PC-3 (cell line): ENCODE measurements at regions not wholly inside any gene's neighbourhood (a gene's known extent, or its start where the extent isn't known, plus 50 kb on each side); places are given as distances from the start of the nearest gene placed in this dataset.

Experiments used
- ATAC-seq: fragments of 200-7000 bp; cut with Tn5 transposase; 2 replicates; pipeline ENCODE4 v1.9.1; 2020; ENCODE audit warnings: mild to moderate bottlenecking, moderate library complexity
- BruUV-seq: library from RNA; stranded (reverse); fragments of 400-500 nt; replicated peaks from 2 replicates; lab custom pipeline; 2021; lab: Mats Ljungman, UMichigan
- CTCF ChIA-PET: fragments of 300-600 bp; sonication (Branson Sonifier 250); formaldehyde crosslinking; loops from one replicate; lab custom pipeline; 2022; ENCODE audit warnings: antibody characterized with exemption; lab: Charles Lee
- POLR2A ChIA-PET: fragments of 300-600 bp; sonication (Branson Sonifier 250); formaldehyde crosslinking; loops from one replicate; lab custom pipeline; 2022; ENCODE audit warnings: antibody characterized with exemption; ENCODE audit not compliant: unreplicated experiment; lab: Charles Lee
- DNase-seq: peaks from one replicate; pipeline ENCODE4 v3.0.0-alpha.2; 2015
- H2AFZ ChIP-seq: fragments of 300-600 bp; sonication (generic); 2 replicates; pipeline ENCODE4 v1.6.0; 2016; ENCODE audit warnings: antibody characterized with exemption, low read length
- H3F3A ChIP-seq: fragments of 300-600 bp; sonication (generic); one replicate; pipeline ENCODE4 v1.6.0; 2017; ENCODE audit warnings: antibody characterized with exemption, low read length, control low read depth, mild to moderate bottlenecking; ENCODE audit not compliant: unreplicated experiment
- H3K27ac ChIP-seq: fragments of 300-600 bp; sonication (generic); 2 replicates; pipeline ENCODE4 v1.5.1; 2016; ENCODE audit warnings: mild to moderate bottlenecking, low read length
- H3K27me3 ChIP-seq: fragments of 300-600 bp; sonication (generic); 2 replicates; pipeline ENCODE4 v1.6.1; 2016; ENCODE audit warnings: low read length, mixed read lengths
- H3K36me3 ChIP-seq: fragments of 300-600 bp; sonication (generic); 2 replicates; pipeline ENCODE4 v1.6.1; 2016; ENCODE audit warnings: low read depth, mixed run types, low read length, mixed read lengths
- H3K4me1 ChIP-seq: fragments of 300-600 bp; sonication (generic); 2 replicates; pipeline ENCODE4 v1.5.1; 2016; ENCODE audit warnings: low read length; ENCODE audit not compliant: insufficient read depth
- H3K4me2 ChIP-seq: fragments of 300-600 bp; sonication (generic); 2 replicates; pipeline ENCODE4 v1.6.0; 2016; ENCODE audit warnings: low read length
- H3K4me3 ChIP-seq: fragments of 300-600 bp; sonication (generic); 2 replicates; pipeline ENCODE4 v1.5.1; 2016; ENCODE audit warnings: mild to moderate bottlenecking, low read length, mixed read lengths
- H3K79me2 ChIP-seq: fragments of 300-600 bp; sonication (generic); 2 replicates; pipeline ENCODE4 v1.6.1; 2017; ENCODE audit warnings: low read length, mixed read lengths
- H3K9ac ChIP-seq: fragments of 300-600 bp; sonication (generic); 2 replicates; pipeline ENCODE4 v1.6.0; 2016; ENCODE audit warnings: mild to moderate bottlenecking, low read length
- H3K9me2 ChIP-seq: fragments of 300-600 bp; sonication (generic); replicated peaks from 2 replicates; pipeline ENCODE4 v1.6.1; 2016; ENCODE audit warnings: mixed run types, low read length, mixed read lengths
- H3K9me3 ChIP-seq: fragments of 300-600 bp; sonication (generic); 2 replicates; pipeline ENCODE4 v1.6.1; 2016; ENCODE audit warnings: low read length, mixed read lengths
- H4K20me1 ChIP-seq: fragments of 300-600 bp; sonication (generic); 2 replicates; pipeline ENCODE4 v1.6.1; 2016; ENCODE audit warnings: low read length, mixed read lengths
- EZH2 ChIP-seq: fragments of 300-600 bp; sonication (generic); IDR thresholded peaks from one replicate; pipeline ENCODE4 v1.6.1; 2017; ENCODE audit warnings: antibody characterized with exemption, mild to moderate bottlenecking, low read length; ENCODE audit not compliant: unreplicated experiment
- EZH2phosphoT487 ChIP-seq: fragments of 300-600 bp; sonication (generic); IDR thresholded peaks from 2 replicates; pipeline ENCODE4 v1.6.1; 2018; ENCODE audit warnings: mild to moderate bottlenecking, antibody characterized with exemption, low read length, borderline replicate concordance
- intact Hi-C: fragments of 100-400 bp; cut with micrococcal nuclease; formaldehyde crosslinking; loops from 2 replicates; pipeline ENCODE4 v1.9.0; 2023
- TF ChIP-seq, protein P1 (sequence below): fragments of 300-600 bp; sonication (generic); conservative IDR thresholded peaks from 2 replicates; pipeline ENCODE4 v1.5.1; 2017; ENCODE audit warnings: antibody characterized with exemption, low read depth, mild to moderate bottlenecking, low read length

DNA sequence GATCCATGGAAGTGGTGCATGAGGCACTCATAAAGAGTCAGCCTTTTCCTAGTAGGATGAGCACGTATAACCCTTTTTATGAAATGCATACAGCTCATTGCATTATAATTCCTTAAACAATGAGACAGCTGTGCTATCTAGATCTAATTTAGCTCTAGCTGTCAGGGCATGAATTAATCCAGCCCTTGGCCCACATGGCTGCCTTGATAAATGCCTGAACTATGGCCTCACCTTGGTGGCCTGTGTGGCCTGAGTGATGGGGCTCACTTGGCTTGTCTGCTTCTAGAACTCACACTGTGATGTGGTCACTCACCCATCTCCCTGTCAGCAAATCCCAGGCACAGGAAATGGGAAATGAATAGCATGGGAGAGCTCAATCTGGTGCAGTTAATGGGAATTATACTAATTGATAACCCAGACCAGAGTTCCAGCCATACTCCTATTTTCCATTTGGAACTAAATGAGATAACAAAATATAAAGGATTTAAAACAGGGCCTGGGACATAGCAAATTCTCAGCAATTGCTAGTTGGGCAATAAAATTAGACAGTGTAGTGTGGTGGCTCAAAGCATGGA, 153.6 kb downstream of the HS3ST2 start:
- CTCF ChIA-PET = interaction anchor here (0.6 kb wide), 1 partner anchor 10 kb away, joined by 3 read pairs; no protein-coding TSS in a partner anchor

More for the DNA sequence above, 153.6 kb downstream of the HS3ST2 start:
- Histone ChIP-seq H3K4me3 (no peak overlapping the region), H3F3A (no peaks in the 10 kb centered on the region), H3K79me2 (no peaks in the 10 kb centered on the region), H4K20me1 (no peaks in the 10 kb centered on the region), H3K9me3 (no peaks in the 10 kb centered on the region), H3K9me2 (no peaks in the 10 kb centered on the region), H3K9ac (no peak overlapping the region), H3K27ac (no peak overlapping the region), H3K4me1 (no peaks in the 10 kb centered on the region), H3K27me3 (peaks cover 19% of the 10 kb centered on the region), H3K36me3 (no peaks in the 10 kb centered on the region), H3K4me2 (no peak overlapping the region), H2AFZ (no peak overlapping the region)
- TF ChIP-seq, protein P1, sequence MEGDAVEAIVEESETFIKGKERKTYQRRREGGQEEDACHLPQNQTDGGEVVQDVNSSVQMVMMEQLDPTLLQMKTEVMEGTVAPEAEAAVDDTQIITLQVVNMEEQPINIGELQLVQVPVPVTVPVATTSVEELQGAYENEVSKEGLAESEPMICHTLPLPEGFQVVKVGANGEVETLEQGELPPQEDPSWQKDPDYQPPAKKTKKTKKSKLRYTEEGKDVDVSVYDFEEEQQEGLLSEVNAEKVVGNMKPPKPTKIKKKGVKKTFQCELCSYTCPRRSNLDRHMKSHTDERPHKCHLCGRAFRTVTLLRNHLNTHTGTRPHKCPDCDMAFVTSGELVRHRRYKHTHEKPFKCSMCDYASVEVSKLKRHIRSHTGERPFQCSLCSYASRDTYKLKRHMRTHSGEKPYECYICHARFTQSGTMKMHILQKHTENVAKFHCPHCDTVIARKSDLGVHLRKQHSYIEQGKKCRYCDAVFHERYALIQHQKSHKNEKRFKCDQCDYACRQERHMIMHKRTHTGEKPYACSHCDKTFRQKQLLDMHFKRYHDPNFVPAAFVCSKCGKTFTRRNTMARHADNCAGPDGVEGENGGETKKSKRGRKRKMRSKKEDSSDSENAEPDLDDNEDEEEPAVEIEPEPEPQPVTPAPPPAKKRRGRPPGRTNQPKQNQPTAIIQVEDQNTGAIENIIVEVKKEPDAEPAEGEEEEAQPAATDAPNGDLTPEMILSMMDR = no peak
- TF ChIP-seq EZH2phosphoT487 (no peak), EZH2 (no peak)
- ATAC-seq (no peak), DNase-seq (no peak)
- intact Hi-C loops = no loop called here
- no TSS peak for BruUV-seq
- POLR2A ChIA-PET = no interaction called here
